ENCODE measurements at regions not wholly inside any gene's neighbourhood (a gene's known extent, or its start where the extent isn't known, plus 50 kb on each side); places are given as distances from the start of the nearest gene placed in this dataset.

GRCh38 chr7:136069840-136070529 lies 92.8 kb upstream of the MTPN start:
- H3K4me3 ChIP-seq (ENCODE audit: low read depth, low read length): no peak overlapping the region
- TF ChIP-seq, protein P1, sequence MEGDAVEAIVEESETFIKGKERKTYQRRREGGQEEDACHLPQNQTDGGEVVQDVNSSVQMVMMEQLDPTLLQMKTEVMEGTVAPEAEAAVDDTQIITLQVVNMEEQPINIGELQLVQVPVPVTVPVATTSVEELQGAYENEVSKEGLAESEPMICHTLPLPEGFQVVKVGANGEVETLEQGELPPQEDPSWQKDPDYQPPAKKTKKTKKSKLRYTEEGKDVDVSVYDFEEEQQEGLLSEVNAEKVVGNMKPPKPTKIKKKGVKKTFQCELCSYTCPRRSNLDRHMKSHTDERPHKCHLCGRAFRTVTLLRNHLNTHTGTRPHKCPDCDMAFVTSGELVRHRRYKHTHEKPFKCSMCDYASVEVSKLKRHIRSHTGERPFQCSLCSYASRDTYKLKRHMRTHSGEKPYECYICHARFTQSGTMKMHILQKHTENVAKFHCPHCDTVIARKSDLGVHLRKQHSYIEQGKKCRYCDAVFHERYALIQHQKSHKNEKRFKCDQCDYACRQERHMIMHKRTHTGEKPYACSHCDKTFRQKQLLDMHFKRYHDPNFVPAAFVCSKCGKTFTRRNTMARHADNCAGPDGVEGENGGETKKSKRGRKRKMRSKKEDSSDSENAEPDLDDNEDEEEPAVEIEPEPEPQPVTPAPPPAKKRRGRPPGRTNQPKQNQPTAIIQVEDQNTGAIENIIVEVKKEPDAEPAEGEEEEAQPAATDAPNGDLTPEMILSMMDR (IDR thresholded peaks at IDR 0.05; ENCODE audit: insufficient read depth, low read depth, low read length): no peak
- DNase-seq (ENCODE audit: low read depth): no peak

DNA sequence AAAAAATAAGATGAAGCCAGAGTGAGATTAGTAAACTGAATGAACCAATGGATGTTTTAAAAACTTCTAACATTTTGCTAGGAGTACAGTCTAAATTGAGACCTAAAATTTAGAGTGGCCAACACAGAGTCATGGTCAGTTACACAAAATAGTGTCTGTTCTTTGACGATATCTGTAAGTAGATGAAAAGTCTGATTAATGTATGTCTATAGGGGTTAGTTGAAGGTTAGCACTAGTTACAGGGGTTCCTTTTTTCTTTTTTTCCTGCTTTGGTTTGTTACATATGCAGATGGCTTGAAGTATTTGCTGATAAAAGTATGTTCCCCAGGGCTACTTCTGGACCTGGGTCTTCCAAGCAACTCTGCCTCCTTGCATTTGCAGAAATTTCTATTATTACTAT lies 90.1 kb upstream of the MTPN start:
- TF ChIP-seq, protein P1 (IDR thresholded peaks at IDR 0.05; ENCODE audit: insufficient read depth, low read depth, low read length): no peak

GRCh38 chr7:136066304-136067143 lies 89.4 kb upstream of the MTPN start:
- no peak for DNase-seq (ENCODE audit: low read depth)
- TF ChIP-seq, protein P1 (IDR thresholded peaks at IDR 0.05; ENCODE audit: insufficient read depth, low read depth, low read length): no peak

More for the DNA sequence above, 90.1 kb upstream of the MTPN start:
- H3K4me3 ChIP-seq (ENCODE audit: low read depth, low read length): no peak overlapping the region
- DNase-seq (ENCODE audit: low read depth): no peak

GRCh38 chr7:136064627-136065237 lies 87.6 kb upstream of the MTPN start:
- H3K4me3 ChIP-seq (ENCODE audit: low read depth, low read length): no peak overlapping the region
- TF ChIP-seq, protein P1 (IDR thresholded peaks at IDR 0.05; ENCODE audit: insufficient read depth, low read depth, low read length): no peak
- peak; percentile 14 for DNase-seq (ENCODE audit: low read depth)

More at GRCh38 chr7:136066304-136067143, 89.4 kb upstream of the MTPN start:
- H3K4me3 ChIP-seq (ENCODE audit: low read depth, low read length): no peak overlapping the region

GRCh38 chr7:136064081-136064480 lies 86.9 kb upstream of the MTPN start:
- TF ChIP-seq, protein P1 (IDR thresholded peaks at IDR 0.05; ENCODE audit: insufficient read depth, low read depth, low read length): no peak
- DNase-seq (ENCODE audit: low read depth): no peak
- H3K4me3 ChIP-seq (ENCODE audit: low read depth, low read length): no peak overlapping the region

DNA sequence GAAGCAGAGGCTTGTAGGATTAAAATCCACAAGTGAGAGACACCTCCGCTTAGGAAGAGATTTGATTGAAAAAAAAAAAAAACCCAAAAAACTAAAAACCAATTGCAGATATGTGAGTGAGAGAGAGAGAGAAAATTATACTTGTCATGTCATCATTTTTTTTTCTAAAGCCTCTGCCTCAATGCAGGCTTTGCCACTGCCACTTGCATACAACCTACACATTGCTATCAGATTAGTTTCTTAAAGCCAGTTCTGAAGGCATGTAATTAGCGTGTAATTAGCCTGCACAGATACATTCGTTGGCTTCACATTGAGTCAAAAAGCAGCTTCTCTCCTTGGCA lies 86.1 kb upstream of the MTPN start:
- no peak for DNase-seq (ENCODE audit: low read depth)
- H3K4me3 ChIP-seq (ENCODE audit: low read depth, low read length): no peak overlapping the region
- TF ChIP-seq, protein P1 (IDR thresholded peaks at IDR 0.05; ENCODE audit: insufficient read depth, low read depth, low read length): no peak
